ENCODE measurements at regions not wholly inside any gene's neighbourhood (a gene's known extent, or its start where the extent isn't known, plus 50 kb on each side); places are given as distances from the start of the nearest gene placed in this dataset.

DNA sequence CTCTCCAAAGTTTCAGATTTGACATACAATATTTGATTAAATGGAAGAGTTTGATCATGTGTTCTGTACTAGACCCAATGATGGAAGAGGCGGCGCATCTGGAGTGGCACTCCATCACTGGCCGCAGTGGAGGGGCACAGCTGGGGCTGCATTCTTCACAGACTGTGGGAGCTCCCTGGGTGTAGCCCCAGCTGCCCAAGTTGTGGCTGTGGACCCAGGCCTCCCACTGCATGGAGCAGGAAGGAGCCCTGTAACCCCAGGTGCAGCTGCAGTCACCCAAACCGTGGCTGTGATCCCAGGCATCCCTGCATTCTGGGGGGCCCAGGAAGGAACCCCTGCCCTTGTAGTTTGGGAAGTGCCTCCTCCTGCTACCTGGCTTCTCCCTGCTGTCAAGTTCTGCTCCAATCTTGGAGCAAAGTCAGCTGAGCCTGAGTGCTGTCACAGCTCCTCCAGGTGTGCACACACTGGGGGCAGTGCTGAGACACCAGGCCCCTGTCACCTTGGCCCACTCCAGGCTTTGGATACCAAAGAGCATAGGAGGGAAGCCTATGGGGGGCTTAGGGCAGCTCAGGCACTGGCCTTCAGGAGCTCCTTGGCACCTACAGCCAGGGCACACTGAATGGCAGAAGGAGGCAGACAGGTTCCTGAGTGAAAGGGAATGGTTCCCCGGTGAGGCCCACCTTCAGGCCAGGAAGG lies 651.9 kb upstream of the BCHE start:
- ChIA-PET CTCF (no interaction called here), POLR2A (no interaction called here)
- H3K4me3 Mint-ChIP-seq, result no peak overlapping the region
- DNase-seq, result no peak
- H3K9me3 Mint-ChIP-seq (ENCODE audit: low read depth), result peaks cover 2% of the 10 kb centered on the region
- no peak overlapping the region for H3K27ac Mint-ChIP-seq
- H3K27me3 Mint-ChIP-seq, result no peaks in the 10 kb centered on the region
- intact Hi-C loops (cut with DNase I, micrococcal nuclease), result no loop called here
- no peaks in the 10 kb centered on the region for H3K4me1 Mint-ChIP-seq
- H3K36me3 Mint-ChIP-seq (ENCODE audit: low read depth), result no peaks in the 10 kb centered on the region
- no peak for ATAC-seq

DNA sequence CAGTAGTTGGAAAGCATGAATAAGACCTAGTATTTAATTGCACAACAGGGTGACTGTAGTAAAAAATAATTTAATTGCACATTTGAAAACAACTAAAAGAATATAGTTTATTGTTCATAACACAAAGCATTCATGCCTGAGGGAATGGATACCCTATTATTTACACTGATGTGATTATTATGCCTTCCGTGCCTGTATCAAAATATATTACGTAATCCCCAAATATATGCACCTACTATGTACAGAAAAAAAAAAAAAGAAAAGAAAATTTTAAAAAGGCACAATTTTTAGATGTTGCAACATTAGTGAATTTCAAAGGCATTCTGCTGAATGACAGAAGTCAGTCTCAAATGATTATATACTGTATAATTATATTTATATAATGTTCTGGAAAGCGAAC lies 647.2 kb upstream of the BCHE start:
- no peak overlapping the region for H3K27ac Mint-ChIP-seq
- intact Hi-C loops (cut with DNase I, micrococcal nuclease), result no loop called here
- POLR2A ChIA-PET, result no interaction called here
- H3K27me3 Mint-ChIP-seq, result no peaks in the 10 kb centered on the region
- peaks cover 3% of the 10 kb centered on the region for H3K9me3 Mint-ChIP-seq (ENCODE audit: low read depth)
- CTCF ChIA-PET, result no interaction called here
- ATAC-seq (no peak), DNase-seq (no peak)
- no peaks in the 10 kb centered on the region for H3K36me3 Mint-ChIP-seq (ENCODE audit: low read depth)
- H3K4me1 Mint-ChIP-seq, result no peaks in the 10 kb centered on the region
- no peak overlapping the region for H3K4me3 Mint-ChIP-seq

DNA sequence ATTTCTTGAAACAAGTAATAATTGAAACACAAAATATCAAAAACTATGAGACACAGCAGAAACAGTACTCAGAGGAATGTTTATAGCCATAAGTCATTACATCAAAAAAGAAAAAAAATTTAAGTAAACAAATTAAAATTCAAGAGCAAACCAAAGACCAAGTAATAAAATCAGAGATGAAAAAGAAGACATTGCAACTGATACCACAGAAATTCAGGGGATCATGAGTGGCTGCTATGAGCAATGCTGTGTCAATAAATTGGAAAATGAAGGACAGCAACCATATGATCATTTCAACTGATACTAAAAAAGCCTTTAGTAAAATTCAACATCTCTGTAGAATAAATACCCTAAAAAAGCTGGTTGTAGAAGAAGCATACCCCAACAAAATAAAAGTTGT lies 644.1 kb upstream of the BCHE start:
- ATAC-seq, result no peak
- no peak overlapping the region for H3K27ac Mint-ChIP-seq
- no peak overlapping the region for H3K4me3 Mint-ChIP-seq
- no peaks in the 10 kb centered on the region for H3K36me3 Mint-ChIP-seq (ENCODE audit: low read depth)
- POLR2A ChIA-PET, result no interaction called here
- H3K9me3 Mint-ChIP-seq (ENCODE audit: low read depth), result peaks cover 14% of the 10 kb centered on the region
- DNase-seq, result no peak
- intact Hi-C loops (cut with DNase I, micrococcal nuclease), result no loop called here
- CTCF ChIA-PET, result no interaction called here
- H3K4me1 Mint-ChIP-seq, result no peaks in the 10 kb centered on the region
- H3K27me3 Mint-ChIP-seq, result no peaks in the 10 kb centered on the region

DNA sequence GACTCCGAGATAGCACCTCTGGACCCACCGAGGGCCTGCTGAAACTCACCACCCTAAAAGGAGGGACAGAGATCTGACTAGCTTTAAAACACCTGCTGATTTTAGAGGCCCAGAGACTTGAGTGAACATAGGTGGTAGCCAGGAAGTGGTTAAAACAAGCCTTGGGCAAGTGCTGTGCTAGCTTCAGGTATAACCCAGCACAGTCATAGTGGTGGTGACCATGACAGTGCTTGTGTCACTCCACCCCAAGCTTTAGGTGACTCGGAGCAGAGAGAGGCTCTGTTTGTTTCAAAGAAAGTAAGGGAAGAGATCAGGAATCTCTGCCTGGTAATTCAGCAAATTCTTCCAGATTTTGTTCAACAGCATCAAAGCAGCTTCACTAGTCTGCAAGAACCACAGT lies 641.1 kb upstream of the BCHE start:
- Mint-ChIP-seq H3K4me1 (no peaks in the 10 kb centered on the region), H3K27me3 (no peaks in the 10 kb centered on the region), H3K9me3 (ENCODE audit: low read depth) (peaks cover 14% of the 10 kb centered on the region), H3K4me3 (no peak overlapping the region), H3K27ac (no peak overlapping the region), H3K36me3 (ENCODE audit: low read depth) (no peaks in the 10 kb centered on the region)
- intact Hi-C loops (cut with DNase I, micrococcal nuclease), result no loop called here
- ATAC-seq (no peak), DNase-seq (no peak)
- ChIA-PET POLR2A (no interaction called here), CTCF (no interaction called here)

DNA sequence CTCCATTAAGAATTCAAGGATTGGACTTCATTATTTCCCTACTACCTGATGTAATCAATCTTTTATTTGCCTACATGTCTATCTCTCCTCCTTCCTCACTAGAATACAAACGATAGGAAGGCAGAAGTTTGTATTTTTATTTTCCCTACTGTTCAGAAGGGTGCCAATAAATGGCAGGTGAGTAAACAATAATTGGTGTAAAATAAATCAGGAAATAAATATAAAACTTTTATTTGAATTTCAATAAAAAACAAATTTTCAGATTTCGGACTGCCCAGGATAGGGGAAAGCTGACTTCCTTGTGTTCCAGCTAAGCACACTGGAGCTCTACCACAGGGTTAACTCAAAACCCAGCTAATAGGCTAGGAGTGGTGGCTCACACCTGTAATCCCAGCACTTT lies 636.3 kb upstream of the BCHE start:
- DNase-seq (no peak), ATAC-seq (no peak)
- Mint-ChIP-seq H3K27me3 (no peaks in the 10 kb centered on the region), H3K4me3 (no peak overlapping the region), H3K36me3 (ENCODE audit: low read depth) (no peaks in the 10 kb centered on the region), H3K9me3 (ENCODE audit: low read depth) (peaks cover 4% of the 10 kb centered on the region), H3K4me1 (no peaks in the 10 kb centered on the region), H3K27ac (no peak overlapping the region)
- intact Hi-C loops (cut with DNase I, micrococcal nuclease), result no loop called here
- CTCF ChIA-PET, result no interaction called here
- POLR2A ChIA-PET, result no interaction called here

GRCh38 chr3:166472015-166472414 lies 634.8 kb upstream of the BCHE start:
- no peaks in the 10 kb centered on the region for H3K9me3 Mint-ChIP-seq (ENCODE audit: low read depth)
- no peak overlapping the region for H3K27ac Mint-ChIP-seq
- H3K4me3 Mint-ChIP-seq, result no peak overlapping the region
- intact Hi-C loops (cut with DNase I, micrococcal nuclease), result no loop called here
- no peaks in the 10 kb centered on the region for H3K4me1 Mint-ChIP-seq
- ChIA-PET CTCF (no interaction called here), POLR2A (no interaction called here)
- no peaks in the 10 kb centered on the region for H3K36me3 Mint-ChIP-seq (ENCODE audit: low read depth)
- no peaks in the 10 kb centered on the region for H3K27me3 Mint-ChIP-seq
- no peak for DNase-seq
- ATAC-seq, result no peak

- Mint-ChIP-seq H3K9me3 (ENCODE audit: low read depth) (no peaks in the 10 kb centered on the region), H3K27me3 (no peaks in the 10 kb centered on the region), H3K4me1 (no peaks in the 10 kb centered on the region), H3K4me3 (no peak overlapping the region), H3K27ac (no peak overlapping the region), H3K36me3 (ENCODE audit: low read depth) (no peaks in the 10 kb centered on the region)
- DNase-seq (no peak), ATAC-seq (no peak)
- CTCF ChIA-PET, result interaction anchor here (0.9 kb wide), 1 partner anchor 237 kb away, joined by 3 read pairs; no protein-coding TSS in a partner anchor
- POLR2A ChIA-PET, result no interaction called here
- intact Hi-C loops (cut with DNase I, micrococcal nuclease), result no loop called here
Observed at GRCh38 chr3:166471074-166471767, 634.0 kb upstream of the BCHE start.

- H3K9me3 Mint-ChIP-seq (ENCODE audit: low read depth), result peaks cover 2% of the 10 kb centered on the region
- H3K4me1 Mint-ChIP-seq, result no peaks in the 10 kb centered on the region
- intact Hi-C loops (cut with DNase I, micrococcal nuclease), result no loop called here
- no peaks in the 10 kb centered on the region for H3K36me3 Mint-ChIP-seq (ENCODE audit: low read depth)
- no peak overlapping the region for H3K4me3 Mint-ChIP-seq
- ATAC-seq (no peak), DNase-seq (no peak)
- POLR2A ChIA-PET, result no interaction called here
- no peak overlapping the region for H3K27ac Mint-ChIP-seq
- CTCF ChIA-PET, result no interaction called here
- H3K27me3 Mint-ChIP-seq, result no peaks in the 10 kb centered on the region
Observed at GRCh38 chr3:166462891-166463470, 625.8 kb upstream of the BCHE start.

- peaks cover 7% of the 10 kb centered on the region for H3K9me3 Mint-ChIP-seq (ENCODE audit: low read depth)
- no peaks in the 10 kb centered on the region for H3K36me3 Mint-ChIP-seq (ENCODE audit: low read depth)
- intact Hi-C loops (cut with DNase I, micrococcal nuclease), result no loop called here
- H3K4me3 Mint-ChIP-seq, result no peak overlapping the region
- ATAC-seq (no peak), DNase-seq (no peak)
- ChIA-PET CTCF (no interaction called here), POLR2A (no interaction called here)
- H3K27me3 Mint-ChIP-seq, result no peaks in the 10 kb centered on the region
- no peak overlapping the region for H3K27ac Mint-ChIP-seq
- no peaks in the 10 kb centered on the region for H3K4me1 Mint-ChIP-seq
Observed at GRCh38 chr3:166461626-166462025, 624.4 kb upstream of the BCHE start.

- ATAC-seq (no peak), DNase-seq (no peak)
- H3K27ac Mint-ChIP-seq, result no peak overlapping the region
- peaks cover 11% of the 10 kb centered on the region for H3K9me3 Mint-ChIP-seq (ENCODE audit: low read depth)
- no peaks in the 10 kb centered on the region for H3K4me1 Mint-ChIP-seq
- H3K27me3 Mint-ChIP-seq, result no peaks in the 10 kb centered on the region
- no peaks in the 10 kb centered on the region for H3K36me3 Mint-ChIP-seq (ENCODE audit: low read depth)
- no peak overlapping the region for H3K4me3 Mint-ChIP-seq
- intact Hi-C loops (cut with DNase I, micrococcal nuclease), result no loop called here
- ChIA-PET POLR2A (no interaction called here), CTCF (no interaction called here)
Observed at GRCh38 chr3:166457382-166457781, 620.2 kb upstream of the BCHE start.

- H3K27ac Mint-ChIP-seq, result no peak overlapping the region
- ATAC-seq (no peak), DNase-seq (no peak)
- no peaks in the 10 kb centered on the region for H3K4me1 Mint-ChIP-seq
- H3K9me3 Mint-ChIP-seq (ENCODE audit: low read depth), result peaks cover 11% of the 10 kb centered on the region
- ChIA-PET POLR2A (no interaction called here), CTCF (no interaction called here)
- H3K27me3 Mint-ChIP-seq, result no peaks in the 10 kb centered on the region
- intact Hi-C loops (cut with DNase I, micrococcal nuclease), result no loop called here
- H3K36me3 Mint-ChIP-seq (ENCODE audit: low read depth), result no peaks in the 10 kb centered on the region
- H3K4me3 Mint-ChIP-seq, result no peak overlapping the region
Observed at GRCh38 chr3:166456286-166456685, 619.1 kb upstream of the BCHE start.

- Mint-ChIP-seq H3K9me3 (ENCODE audit: low read depth) (peaks cover 11% of the 10 kb centered on the region), H3K36me3 (ENCODE audit: low read depth) (no peaks in the 10 kb centered on the region), H3K4me1 (no peaks in the 10 kb centered on the region), H3K27ac (no peak overlapping the region), H3K4me3 (no peak overlapping the region), H3K27me3 (no peaks in the 10 kb centered on the region)
- ATAC-seq, result no peak
- CTCF ChIA-PET, result no interaction called here
- DNase-seq, result no peak
- POLR2A ChIA-PET, result no interaction called here
- intact Hi-C loops (cut with DNase I, micrococcal nuclease), result no loop called here
Observed at GRCh38 chr3:166455744-166456143, 618.5 kb upstream of the BCHE start.

Measured in activated CD4-positive, alpha-beta T cell treated with anti-CD3 and anti-CD28 coated beads for 36 hours (primary cell).